ENCODE measurements at regions not wholly inside any gene's neighbourhood (a gene's known extent, or its start where the extent isn't known, plus 50 kb on each side); places are given as distances from the start of the nearest gene placed in this dataset.
"Not testable (repeated sequence)": the region's sequence is repeated elsewhere in the genome, so short reads cannot be mapped to it uniquely, and the experiment has no call there.

DNA sequence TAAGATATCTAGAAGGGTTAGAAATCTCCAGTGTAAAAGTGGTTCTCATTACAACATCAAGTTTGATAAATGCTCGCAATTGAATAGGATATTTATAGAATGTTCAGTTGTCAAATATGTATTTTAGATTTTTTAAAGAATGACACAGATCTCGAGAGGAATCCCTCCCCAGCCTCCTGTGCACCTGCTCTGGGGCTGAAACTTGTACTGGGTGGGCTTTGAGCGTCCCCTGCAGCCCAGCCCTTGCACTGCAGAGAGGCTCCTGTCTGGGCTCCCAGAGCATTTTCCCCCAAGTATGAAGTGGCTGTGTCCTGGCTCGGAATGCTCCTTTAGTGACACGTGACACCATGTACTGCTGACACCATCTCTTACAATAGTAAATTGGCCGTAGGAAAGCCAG lies 499.6 kb downstream of the TMEM121 start:
- no peak for DNase-seq

DNA sequence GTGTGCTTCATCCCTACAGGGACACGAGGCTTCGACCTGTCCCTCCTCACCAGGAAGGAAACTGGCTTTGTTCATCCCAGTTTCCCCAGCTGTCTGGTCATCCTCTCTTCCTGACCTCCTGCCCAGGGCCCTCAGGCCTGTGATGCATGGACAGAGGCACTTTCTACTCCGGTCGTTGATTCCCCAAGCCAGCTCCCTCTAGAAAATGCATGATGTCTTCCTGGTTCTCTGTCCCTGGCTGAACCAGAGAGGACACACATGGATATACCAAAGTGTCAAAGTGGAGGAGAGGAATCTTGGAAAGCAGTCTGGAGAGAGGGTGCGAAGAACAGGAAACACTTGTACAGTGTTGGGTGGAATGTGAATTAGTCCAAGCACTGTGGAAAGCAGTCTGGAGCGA lies 501.4 kb downstream of the TMEM121 start:
- not testable (repeated sequence) for DNase-seq

DNA sequence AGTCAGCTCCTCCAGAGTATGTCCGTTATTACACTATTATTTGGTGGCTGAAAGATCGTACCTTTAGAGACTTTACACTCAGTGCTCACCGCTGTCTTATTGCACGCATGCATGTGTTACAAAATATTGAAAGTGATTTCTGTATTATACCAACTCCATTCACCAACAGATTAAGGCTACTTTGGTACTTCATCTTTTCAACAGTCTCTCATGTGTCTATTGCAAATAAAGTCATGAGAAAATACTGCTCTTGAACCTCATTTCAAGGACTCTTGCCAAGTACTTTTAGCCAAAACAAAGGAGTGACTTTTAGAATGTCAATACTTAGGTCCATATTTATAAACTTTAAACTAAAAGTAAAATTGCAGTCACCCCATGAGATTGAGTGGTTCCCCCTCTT lies 503.6 kb downstream of the TMEM121 start:
- no peak for DNase-seq

DNA sequence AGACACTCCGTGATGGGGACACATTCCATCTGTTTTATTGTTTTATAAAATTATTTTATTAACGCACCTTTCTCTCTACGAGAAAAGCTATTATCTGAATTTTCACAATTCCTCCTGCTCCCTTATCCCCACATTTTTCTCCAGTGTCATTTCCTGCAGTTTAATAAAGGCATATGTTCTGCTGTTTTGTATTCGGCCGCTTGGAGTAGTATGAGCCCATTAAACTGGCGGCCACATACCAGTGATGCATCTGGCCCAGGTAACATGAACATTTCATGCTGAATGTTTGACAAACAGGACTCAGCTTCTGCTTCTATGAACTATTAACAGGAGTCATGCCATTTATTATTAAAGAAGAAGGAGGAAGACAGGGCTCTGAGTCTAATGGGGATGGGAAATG lies 511.0 kb downstream of the TMEM121 start:
- no peak for DNase-seq

DNA sequence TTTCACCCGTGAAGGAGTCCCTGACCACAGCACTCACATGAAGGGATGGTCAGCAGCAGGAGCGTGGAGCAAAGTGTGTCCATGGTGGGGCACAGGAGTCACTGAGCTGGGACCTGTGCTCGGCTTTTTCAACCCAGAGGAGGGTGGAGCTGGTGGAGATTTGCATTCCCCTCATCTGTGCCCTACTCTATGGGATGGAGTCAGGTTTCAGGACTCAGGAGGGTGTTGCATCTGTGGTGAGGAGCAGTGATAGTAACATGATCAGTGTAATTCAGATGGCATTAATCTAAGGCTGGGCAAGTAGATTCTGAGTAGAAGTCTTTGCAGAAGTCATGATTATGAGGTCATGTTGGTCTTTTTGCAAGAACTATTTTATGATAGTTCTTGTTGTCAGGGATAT lies 511.9 kb downstream of the TMEM121 start:
- no peak for DNase-seq

DNA sequence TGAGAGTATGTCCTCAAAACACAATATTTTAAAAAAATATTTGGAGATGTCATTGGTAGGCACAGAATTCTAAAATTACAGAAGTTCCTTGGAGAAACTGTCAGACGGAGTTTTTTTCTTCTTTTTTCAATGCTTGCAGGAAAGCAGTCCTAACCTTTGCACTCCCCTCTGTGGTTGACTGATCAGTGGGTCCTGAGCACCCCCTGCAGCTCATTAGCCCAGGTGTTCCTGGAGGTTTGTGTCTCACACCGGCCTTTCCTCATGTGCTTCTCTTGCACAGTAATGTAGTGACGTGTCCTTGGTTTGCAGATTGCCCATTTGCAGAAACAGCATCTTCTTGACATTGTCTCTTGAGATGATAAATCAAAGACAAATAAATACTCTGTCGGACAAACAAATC lies 513.0 kb downstream of the TMEM121 start:
- peak; percentile 75 for DNase-seq

DNA sequence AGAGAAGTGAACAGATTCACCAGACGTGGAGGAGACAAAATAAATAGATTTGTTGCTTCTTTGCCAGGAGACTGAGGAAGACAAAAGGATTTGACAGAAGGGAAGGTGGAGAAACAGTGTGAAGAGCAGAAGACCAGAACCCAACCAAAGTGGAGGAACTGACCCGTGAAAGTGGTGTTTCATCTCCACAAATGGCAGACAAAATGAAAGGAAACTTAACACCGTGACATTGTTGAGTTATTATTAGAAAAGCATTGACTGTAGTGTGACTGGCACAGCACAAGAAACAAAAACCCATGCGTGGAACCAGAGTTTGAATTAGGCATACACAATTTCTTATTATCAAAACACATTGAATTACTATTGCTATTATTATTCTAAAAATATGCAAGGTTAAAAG lies 518.1 kb downstream of the TMEM121 start:
- DNase-seq, result no peak

DNA sequence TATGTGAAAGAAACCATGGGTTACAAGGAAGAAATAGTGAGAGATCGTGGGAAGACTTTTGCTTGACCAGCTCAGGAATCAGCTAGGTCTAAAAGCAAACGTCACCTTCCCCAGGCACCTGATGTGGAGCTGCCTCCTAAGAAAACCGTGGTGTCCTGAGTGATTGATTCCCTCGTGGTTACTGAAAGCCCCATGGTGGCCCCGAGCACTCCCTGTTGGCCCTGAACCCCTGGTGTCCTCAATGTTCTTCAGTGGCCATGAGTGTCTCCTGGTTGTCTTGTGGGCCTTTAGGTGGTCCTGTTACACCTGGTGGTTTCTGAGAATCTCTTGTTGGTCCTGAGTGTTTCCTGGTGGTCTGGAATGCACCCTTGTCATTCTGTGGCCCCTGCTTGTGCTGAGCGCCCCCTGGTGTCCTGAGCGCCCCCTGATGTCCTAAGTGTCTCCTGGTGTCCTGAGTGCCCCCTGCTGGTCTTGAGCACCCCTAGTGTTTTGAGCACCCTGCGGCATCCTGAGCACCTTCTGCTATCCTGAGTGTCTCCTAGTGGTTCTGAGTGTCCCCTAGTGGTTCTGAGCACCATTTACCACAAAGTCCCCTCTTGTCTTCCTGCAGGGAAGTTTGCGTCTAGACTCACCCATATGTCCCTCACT lies 518.7 kb downstream of the TMEM121 start:
- peak; percentile 97 for DNase-seq

DNA sequence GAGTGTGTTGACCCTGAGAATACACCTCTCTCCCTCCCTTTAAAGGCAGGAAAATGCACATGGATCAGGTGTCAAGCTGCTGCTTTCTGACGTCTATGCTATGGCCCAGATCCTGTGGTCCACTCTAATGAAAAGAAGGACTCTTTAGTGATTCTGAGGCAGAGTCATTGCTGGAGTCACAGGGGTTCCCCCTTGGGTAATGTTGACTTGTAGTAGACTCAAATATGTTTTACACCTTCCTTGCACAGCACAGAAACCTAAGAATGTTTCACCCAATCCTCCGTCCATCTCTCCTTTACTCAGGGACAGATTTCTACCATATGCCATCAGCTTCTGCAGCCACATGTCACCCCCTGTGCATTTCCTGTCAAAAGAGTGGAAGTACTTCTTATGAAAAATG lies 525.4 kb downstream of the TMEM121 start:
- no peak for DNase-seq

DNA sequence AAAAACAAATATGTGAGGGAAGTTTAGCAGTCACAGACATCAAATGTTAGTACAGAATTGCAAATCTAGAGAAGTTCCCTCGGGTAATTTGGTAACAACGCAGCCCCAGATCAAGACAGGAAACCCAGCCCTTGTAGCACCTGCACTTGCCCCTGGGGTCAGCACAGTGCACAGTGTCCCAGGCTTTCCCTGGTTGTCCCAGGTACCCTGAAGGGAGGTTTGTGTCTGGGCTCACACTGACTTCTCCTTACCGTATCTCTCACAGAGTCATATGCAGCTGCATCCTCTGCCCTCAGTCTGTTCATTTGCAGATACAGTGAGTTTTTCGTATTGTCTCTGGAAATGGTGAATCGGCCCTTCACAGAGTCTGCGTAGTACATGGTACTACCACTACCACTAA lies 528.9 kb downstream of the TMEM121 start:
- DNase-seq, result no peak

DNA sequence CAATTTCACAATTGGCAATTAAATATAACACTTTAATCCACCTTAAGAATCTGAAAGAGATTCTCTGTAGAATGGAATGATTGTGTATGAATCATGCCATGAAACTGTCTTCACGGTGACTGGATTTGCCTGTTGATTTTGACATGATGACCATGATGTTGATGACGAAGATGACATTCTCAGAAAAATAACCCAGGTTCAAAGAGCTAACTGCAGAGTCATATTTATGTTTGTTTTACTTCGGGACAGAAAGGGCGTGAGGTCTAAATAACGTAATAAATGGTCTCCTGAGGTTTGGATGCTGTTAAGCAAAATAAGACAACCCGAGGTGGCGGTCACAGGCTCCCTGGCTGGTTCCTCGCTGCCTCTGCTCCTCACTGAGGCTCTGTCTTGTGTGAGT lies 532.0 kb downstream of the TMEM121 start:
- DNase-seq, result no peak

DNA sequence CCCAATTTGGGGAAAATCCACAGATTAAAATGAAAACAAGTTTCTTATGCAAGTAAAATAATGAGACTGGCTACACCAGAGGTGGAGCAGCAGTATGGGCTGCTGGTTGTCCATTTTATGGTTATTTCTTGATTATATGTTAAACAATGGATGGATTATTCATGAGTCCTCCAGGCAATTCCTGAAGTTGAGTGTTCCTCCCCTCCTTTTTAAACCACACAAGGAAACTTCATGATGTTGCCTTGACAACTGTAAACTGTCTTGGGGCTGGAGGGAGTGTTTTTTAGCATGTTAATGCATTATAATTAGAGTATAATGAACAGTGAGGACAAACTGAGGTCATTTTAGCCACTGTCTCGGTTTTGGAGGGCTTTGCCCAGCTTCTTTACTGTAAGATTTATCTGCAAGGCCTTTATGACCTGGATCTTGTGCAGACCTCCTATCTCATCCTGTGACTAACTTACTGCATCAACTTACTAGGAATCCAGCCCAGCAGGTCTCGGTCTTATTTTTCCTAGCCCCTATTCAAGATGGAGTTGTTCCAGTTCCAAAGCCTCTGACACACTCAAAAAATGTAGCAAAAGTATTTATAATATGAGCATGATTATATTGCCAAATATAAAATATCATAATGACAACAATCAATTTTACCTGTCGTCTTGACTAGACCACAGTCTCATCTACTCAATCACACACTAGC lies 534.0 kb downstream of the TMEM121 start:
- DNase-seq, result no peak

DNA sequence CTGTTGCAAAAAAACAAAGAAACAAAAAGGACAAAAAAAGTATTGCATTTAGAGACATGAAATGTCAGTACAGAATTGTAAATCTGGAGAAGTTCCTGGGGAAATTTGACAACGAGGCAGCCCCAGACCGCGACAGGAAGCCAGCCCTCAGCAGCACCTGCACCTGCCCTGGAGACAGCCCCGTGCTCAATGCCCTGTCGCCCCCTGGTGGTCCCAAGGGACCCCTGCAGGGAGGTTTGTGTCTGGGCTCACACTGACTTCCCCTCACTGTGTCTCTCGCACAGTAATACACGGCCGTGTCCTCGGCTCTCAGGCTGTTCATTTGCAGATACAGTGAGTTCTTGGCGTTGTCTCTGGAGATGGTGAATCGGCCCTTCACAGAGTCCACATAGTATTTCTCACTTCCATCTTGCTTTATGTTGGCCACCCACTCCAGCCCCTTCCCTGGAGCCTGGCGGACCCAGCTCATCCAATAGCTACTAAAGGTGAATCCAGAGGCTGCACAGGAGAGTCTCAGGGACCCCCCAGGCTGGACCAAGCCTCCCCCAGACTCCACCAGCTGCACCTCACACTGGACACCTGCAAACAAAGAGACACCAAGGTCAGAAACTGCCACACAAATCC lies 535.6 kb downstream of the TMEM121 start:
- peak; percentile 87 for DNase-seq

DNA sequence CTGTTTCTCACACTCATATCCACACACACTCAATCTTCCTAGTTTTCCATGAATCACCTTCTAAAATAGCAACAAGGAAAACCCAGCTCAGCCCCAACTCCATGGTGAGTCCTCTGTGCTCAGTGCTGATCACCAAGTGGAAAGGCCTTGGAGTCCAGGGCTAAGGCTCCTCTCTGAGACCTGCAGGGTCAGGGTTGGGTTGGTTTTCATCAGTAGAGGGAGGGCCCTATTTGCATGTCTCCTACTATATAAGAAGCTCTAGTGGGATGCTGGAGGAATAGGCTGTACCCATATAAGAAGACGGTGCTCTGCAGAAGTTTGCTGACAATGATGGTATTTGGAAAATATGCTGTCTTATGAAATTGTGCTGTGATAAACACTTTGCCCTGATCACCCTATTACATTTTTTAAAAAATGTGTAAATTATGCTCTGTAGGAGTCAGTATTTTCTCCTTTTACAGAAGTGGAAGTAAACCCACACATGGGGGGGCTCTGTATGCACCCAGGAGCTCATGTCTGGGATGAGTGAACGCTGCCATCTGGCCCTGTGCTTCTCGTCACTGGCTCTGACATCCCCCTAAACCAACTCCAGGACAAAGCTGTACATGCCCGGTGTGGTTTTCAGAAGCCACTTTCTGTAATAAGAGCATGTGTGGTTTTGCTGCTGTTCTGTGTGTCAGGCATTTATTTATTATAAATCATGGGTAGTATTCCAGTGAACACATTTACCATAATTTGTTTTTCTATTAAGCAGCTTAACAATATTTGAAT lies 536.3 kb downstream of the TMEM121 start:
- DNase-seq, result no peak

DNA sequence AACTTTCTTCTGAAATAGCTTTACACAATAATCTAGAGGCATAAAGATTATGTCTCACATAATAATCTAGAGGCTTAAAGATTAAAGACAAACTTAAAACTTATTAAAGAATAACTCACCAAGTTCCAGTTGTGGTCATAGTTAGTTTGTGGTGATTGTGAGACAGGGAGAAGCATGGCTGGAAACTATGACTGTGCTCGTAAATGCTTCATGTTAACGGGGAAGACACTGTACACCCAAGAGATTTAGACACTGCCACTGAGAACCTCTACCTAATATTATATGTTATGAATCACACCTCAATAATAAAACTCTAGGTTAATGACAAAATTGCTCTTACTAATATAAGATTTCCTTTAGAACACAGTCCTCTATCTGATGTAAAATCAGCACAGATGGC lies 541.6 kb downstream of the TMEM121 start:
- no peak for DNase-seq

DNA sequence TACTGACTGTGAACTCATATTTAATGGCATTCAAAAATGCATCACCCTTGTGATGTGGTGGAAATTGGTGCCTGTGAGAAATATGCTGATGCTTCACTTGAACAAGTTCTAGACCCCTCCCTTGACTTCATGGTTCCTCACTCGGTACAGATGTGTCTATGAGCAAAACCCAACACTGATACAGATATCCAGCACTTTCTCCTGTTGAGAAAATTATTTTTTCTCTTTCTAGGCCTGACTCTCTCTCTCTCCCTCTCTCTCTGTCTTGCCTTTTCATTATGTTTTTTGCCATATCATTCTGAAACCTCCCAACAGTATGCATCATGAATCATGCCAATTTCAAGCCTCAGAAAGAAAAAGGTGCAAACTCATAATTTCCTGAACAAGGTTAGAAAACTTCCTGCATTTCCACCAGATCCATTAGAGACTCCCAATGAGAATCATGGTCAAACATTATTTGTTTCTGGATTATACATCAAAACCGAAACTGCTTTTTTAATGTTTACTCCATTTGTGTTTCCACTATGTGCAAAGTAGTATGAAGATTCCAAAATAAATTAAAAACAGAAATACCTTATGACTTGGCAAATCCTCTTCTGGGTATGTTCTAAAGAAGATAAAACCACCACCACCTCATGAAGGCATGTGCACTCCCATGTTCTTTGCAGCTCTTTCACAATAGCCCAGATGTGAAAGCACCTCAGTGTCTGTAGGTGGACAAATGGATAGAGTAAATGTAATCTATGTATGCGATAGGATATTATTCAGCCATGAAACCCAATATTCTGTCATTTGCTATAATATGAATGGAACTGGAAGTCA lies 543.6 kb downstream of the TMEM121 start:
- no peak for DNase-seq

DNA sequence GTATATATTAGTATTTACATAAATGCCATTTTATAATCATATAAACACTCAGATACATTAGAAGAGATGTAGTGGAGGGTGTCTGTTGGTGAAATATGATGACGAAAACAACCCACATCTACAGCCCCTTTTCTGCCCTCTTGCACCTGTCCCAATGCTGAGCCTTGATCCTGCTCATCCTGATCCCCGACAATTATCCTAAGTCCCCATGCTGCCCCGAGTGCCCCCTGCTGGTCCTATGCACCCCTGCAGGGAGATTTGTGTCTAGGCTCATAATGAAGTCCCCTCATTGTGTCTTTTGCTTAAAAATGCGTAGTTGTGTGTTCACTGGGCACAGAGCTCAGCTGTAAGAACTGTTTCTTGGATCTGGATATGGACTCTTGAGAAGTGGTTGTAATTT lies 554.5 kb downstream of the TMEM121 start:
- no peak for DNase-seq

DNA sequence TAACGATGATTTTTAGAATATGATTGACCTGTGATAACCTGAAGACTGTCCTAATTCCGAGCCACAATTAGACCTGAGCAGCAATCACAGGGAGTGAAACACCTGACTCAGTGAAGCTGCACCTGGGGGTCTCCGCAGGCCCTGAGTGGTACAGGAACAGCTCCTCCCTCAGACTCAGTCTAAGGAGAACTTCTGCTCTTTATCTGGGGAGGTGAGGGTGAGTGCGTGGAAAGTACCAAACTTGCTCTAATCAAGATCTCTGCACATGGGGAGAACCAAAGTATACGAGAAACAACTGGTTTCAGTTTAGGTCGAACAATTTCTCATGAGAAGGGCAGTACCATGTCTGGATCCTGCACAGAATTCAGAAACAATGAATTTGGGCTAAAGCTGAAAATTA lies 555.3 kb downstream of the TMEM121 start:
- DNase-seq, result not testable (repeated sequence)

DNA sequence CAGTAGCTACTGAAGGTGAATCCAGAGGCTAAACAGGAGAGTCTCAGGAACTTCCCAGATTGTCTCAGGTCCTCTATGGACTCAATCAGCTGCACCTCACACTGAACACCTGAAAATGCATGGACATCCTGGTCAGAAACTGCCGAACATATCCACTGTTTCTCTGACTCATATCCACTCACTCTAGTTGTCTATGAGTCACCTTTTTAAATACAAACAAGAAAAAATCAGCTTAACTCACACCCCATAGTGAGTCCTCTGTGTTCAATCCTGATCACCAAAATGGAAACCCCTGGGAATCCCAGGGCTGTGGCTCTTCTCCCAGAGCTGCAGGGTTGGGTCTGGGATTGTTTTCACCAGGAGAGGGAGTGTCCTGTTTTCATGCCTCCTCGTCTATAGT lies 556.7 kb downstream of the TMEM121 start:
- no peak for DNase-seq

DNA sequence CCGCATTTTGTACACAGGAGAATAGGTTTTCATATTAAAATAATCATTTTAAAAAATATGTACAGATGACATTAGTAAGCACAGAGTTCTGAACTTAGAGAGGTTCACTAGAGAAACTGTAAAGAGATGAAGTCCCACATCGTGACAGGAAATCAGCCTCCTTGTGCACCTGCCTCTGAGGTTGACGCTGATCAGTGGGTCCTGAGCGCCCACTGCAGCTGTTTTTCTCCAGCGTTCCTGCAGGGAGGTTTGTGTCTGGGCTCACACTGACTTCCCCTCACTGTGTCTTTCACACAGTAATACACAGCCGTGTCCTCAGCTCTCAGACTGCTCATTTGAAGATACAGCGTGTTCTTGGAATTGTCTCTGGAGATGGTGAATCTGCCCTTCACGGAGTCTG lies 561.5 kb downstream of the TMEM121 start:
- no peak for DNase-seq

DNA sequence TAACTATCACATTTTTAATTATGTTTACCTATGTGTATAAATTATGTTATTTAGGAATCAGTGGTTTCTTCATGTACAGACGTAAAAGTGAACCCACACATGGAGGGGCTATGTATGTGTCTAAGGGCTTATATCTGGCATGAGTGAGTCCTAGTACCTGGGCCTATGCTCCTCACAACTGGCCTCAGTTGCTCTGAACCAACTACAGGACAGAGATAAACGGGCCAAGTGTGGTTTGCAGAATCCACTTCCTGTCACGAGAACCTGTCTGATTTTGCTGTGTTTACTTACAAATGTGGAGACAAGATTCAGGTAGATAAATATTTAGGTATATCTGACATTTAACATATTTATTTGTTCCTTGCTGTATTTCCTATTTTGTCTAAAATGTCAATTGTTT lies 562.5 kb downstream of the TMEM121 start:
- DNase-seq, result not testable (repeated sequence)

DNA sequence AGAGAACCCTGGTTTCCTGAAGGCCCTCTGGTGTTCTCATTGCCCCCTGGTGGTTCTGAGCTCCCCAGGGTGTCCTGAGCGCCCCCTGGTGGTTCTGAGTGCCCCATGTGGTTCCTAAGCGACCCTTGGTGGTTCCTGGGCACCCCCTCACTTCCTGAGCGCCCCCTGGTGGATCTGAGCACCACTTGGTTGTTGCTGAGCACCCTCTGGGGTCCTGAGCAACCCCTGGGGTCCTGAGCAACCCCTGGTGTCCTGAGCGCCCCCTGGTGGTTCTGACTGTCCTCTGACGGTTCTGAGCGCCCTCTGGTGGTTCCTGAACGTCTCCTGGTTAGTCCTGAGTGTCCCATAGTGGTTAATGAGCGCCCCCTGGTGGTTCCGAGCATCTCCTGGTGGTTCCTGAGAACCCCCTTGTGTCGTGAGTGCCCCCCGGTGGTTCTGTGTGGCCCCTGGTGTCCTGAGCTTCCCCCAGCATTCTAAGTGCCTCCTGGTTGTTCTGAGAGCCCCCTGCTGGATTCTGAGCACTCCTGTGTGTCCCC lies 568.3 kb downstream of the TMEM121 start:
- peak; percentile 95 for DNase-seq

DNA sequence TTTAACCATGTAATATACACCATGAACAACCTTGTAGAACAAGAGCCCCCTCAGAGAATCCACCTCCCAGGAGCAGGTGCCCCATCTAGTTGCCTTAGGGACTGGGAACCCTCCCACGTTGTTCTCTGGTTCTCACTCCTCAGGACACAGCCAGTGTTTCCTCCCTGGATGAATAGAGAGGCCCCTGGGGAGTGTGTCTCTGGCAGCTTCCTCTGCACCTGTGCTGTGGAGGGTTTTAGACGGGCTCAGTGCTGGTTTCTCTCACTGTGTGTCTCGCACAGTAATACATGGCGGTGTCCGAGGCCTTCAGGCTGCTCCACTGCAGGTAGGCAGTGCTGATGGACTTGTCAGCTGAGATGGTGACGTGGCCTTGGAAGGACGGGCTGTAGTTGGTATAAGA lies 581.3 kb downstream of the TMEM121 start:
- DNase-seq, result no peak

Data from stimulated activated CD8-positive, alpha-beta memory T cell treated with anti-CD3 and anti-CD28 coated beads, Interleukin-4, amount 100 ng/mL, for 48 hours (primary cell).